ENCODE measurements at regions not wholly inside any gene's neighbourhood (a gene's known extent, or its start where the extent isn't known, plus 50 kb on each side); places are given as distances from the start of the nearest gene placed in this dataset.

DNA sequence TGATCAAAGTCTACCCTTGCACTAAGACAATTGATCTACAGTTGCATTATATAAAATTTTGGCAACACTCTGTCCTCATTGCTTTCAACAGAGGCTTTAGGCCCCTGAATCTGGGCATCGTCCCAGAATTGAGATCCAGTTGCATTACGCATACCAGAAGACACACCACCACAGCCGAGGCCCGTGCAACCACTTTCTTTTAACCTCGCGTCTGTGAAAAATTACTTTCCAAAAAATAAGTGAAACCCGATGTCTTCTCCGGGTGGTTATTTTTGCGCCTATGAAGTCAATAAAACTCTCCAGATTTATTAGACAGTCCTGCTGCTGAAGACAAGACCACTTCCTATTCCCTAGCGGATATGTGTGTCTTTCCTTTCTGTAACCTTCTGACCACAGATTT, 52.1 kb upstream of the NFIB start:
- TF ChIP-seq, protein P1, sequence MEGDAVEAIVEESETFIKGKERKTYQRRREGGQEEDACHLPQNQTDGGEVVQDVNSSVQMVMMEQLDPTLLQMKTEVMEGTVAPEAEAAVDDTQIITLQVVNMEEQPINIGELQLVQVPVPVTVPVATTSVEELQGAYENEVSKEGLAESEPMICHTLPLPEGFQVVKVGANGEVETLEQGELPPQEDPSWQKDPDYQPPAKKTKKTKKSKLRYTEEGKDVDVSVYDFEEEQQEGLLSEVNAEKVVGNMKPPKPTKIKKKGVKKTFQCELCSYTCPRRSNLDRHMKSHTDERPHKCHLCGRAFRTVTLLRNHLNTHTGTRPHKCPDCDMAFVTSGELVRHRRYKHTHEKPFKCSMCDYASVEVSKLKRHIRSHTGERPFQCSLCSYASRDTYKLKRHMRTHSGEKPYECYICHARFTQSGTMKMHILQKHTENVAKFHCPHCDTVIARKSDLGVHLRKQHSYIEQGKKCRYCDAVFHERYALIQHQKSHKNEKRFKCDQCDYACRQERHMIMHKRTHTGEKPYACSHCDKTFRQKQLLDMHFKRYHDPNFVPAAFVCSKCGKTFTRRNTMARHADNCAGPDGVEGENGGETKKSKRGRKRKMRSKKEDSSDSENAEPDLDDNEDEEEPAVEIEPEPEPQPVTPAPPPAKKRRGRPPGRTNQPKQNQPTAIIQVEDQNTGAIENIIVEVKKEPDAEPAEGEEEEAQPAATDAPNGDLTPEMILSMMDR (IDR thresholded peaks at IDR 0.05) = no peak
- TF ChIP-seq POLR2A (IDR thresholded peaks at IDR 0.05) = no peak
